ENCODE measurements at regions not wholly inside any gene's neighbourhood (a gene's known extent, or its start where the extent isn't known, plus 50 kb on each side); places are given as distances from the start of the nearest gene placed in this dataset.

GRCh38 chr12:107976331-107976730 is 152.8 kb upstream of the WSCD2 start:
- TF ChIP-seq EZH2 (IDR thresholded peaks at IDR 0.05; ENCODE audit: low read length) (no peak), CTCF (optimal IDR thresholded peaks at IDR 0.05 in 1 of 3, IDR thresholded peaks at IDR 0.05 in 1 of 3, conservative IDR thresholded peaks at IDR 0.05 in 1 of 3; ENCODE audit: extremely low read depth in 1 of 3, insufficient read depth in 2 of 3, low read length in 3 of 3) (no peak)
